ENCODE measurements at regions not wholly inside any gene's neighbourhood (a gene's known extent, or its start where the extent isn't known, plus 50 kb on each side); places are given as distances from the start of the nearest gene placed in this dataset.
"Not testable (repeated sequence)": the region's sequence is repeated elsewhere in the genome, so short reads cannot be mapped to it uniquely, and the experiment has no call there.

DNA sequence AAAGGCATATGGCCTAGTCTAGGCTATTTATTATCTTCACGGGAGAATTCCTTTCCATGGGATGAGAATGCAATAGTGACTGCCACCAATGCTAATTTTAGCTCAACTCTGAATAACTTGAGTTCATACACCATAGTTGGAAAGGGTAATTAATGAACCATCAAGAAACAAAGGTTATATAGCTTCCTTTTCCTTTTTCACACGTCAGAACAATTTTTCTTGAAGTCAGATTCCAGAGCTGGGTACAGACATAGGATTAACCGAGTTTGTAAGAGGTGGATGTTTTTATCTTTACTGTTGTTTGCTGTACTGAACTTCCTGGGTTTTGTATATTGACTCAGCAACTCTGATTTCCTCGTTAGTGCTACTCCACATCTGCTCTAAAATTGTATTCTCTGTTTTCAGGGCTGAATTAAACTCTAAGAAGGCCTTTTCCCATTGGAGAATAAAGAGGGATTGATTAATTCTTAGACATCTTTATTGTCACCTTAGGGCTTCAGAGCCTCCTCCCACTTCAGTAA, 262.0 kb downstream of the NUF2 start:
- no peak for DNase-seq

DNA sequence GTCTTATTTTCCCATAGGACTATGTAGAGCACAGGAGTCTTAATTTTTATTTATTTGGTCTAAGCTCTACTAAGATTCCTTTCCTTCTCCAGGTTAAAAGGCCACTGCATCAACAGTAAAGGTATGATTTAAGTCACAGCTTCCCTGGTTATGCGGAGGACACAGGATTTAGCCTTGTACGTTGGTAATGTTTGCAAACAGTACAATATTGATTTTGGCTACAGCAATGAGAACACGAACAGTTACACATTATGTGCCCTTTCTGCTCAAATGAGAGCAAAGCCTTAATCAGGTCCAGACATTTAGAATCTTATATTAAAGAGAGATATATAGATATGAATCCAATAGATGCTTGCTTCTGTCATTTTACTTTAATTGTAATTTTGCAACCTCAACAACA, 264.0 kb downstream of the NUF2 start:
- no peak for DNase-seq

DNA sequence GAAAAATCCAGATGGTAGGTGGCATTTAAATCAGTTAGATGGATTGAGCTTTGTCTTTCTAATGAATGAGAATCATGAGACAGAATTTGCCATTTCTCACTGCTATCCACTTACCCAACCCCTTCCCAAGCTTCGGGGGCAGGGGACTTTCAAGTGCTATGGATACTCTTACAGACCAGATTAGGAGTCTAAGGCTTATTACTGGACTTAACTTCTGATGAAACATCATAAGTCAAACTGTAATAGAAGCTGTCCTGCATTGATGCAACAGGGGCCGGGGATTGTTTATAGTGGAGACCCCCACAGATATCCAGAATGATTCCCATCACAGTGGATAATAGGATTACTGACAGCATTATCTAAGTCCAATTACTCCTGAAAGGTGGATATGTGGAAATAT, 267.0 kb downstream of the NUF2 start:
- no peak for DNase-seq

DNA sequence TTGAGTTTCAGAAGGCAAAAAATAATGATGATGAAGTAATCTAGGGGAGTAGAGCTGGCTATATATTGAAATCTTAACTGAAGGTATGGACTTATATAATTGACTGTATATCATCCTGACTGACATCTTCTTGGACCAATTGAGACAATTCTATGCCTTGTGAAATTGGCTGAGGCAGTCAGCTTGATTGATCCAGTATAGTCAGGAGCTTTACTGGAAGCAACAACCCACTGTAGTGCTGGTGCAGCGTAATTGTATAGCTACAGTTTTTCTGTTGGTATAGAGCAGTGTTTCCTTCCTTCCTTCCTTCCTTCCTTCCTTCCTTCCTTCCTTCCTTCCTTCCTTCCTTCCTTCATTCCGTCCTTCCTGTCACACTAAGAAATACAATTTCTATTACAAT, 268.0 kb downstream of the NUF2 start:
- DNase-seq, result no peak

DNA sequence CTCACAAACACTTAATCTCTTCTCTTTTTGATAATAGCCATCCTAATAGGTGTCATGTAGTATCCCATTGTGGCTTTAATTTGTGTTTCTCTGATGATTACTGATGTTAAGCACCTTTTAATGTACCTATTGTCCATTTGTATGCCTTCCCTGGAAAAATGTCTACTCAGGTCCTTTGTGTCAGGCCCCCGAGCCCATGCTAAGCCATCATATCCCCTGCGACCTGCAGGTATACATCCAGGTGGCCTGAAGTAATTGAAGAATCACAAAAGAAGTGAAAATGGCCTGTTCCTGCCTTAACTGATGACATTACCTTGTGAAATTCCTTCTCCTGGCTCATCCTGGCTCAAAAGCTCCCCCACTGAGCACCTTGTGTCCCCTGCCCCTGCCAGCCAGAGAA, 269.4 kb downstream of the NUF2 start:
- not testable (repeated sequence) for DNase-seq

DNA sequence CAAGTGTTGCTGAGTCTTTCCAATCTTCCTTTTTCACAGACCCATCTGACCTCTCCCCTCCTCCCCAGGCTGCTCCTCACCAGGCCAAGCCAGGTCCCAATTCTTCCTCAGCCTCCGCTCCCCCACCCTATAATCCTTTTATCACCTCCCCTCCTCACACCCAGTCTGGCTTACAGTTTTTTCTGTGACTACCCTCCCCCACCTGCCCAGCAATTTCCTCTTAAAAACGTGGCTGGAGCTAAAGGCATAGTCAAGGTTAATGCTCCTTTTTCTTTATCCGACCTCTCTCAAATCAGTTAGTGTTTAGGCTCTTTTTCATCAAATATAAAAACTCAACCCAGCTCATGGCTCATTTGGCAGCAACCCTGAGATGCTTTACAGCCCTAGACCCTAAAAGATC, 270.9 kb downstream of the NUF2 start:
- not testable (repeated sequence) for DNase-seq

DNA sequence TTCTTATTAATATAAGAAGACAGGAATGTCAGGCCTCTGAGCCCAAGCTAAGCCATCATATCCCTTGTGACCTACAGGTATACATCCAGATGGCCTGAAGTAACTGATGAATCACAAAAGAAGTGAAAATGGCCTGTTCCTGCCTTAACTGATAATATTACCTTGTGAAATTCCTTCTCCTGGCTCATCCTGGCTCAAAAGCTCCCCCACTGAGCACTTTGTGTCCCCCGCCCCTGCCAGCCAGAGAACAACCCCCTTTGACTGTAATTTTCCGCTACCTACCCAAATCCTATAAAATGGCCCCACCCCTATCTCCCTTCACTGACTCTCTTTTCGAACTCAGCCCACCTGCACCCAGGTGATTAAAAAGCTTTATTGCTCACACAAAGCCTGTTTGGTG, 274.4 kb downstream of the NUF2 start:
- DNase-seq, result not testable (repeated sequence)

DNA sequence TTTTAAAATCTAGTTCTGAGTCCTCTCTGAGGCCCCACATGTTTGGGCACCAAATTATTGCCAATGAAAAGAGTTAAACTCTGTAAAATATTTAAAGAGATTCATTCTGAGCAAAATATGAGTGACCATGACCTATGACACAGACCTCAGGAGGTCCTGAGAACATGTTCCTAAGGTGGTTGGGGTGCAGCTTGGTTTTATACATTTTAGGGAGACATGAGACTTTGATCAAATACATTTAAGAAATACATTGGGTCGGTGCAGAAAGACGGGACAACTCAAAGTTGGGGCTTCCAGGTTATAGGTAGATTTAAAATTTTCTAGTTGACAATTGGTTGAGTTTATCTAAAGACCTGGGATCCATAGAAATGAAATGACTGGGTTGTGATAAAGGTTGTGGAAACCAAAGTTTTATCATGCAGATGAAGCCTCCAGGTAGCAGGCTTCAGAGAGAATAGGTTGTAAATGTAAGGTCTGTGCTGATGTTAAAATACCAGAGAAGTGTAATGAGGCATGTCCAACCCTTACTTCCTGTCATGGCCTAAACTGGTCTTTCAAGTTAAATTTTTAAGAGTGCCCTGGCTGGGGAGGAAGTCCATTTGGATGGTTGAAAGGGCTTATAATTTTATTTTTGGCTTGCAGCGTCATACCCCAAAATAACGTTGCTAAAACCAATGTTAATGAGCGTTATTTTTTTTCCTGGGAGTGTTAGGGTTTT, 274.9 kb downstream of the NUF2 start:
- DNase-seq, result no peak

DNA sequence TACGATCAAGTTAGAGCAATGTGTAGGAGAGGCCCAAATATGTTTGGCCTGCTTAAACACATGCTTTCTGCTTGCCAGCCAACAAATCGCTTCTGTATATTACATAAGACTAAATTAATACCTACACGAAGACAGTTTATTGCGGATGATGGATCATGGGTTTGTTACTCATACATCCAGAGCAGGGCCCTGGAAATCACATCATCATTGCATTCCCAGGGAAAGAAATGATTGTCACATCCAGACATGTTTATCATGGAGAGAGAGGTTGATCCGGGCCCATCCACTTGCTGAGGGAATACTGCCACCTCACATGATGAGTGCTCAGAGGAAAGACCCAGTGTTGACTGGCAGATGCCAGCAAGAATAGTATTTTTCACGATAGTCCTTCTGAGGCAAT, 282.6 kb downstream of the NUF2 start:
- DNase-seq, result no peak

DNA sequence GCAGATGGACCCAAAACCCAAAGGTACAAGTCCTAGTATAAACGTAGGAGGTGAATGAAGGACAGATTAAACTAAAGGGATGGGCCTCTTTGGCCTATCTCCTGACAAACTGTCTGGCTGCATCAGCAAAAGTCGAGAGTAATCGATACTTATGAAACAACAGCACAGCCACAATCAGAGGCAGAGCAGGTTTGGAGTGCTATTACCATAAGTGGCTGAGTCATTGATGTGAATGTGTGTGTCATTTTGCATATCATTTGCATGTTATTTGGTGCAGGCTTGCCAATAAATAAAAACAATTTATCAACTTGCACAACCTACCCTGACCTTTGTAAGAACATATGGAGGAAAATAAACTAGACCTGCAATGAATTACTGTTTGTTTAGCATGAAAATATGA, 283.1 kb downstream of the NUF2 start:
- DNase-seq, result no peak

DNA sequence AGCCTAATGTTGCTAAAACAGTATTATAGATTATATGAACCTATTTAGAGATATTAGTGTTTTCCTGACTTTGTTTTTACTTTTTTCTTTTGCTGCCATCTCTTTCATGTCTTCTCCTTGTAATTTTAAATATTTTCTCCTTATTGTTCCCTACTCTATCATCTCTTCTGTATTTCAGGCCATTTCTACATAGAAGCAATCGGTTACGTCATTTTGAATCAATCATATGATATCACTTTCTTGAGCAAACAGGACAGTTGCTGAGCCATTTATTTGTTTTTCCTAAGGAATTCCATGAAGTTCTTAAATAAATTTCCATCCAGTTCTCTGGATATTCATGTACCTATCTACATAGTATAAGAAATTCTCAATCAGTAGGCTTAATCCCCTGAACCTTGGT, 287.2 kb downstream of the NUF2 start:
- no peak for DNase-seq

DNA sequence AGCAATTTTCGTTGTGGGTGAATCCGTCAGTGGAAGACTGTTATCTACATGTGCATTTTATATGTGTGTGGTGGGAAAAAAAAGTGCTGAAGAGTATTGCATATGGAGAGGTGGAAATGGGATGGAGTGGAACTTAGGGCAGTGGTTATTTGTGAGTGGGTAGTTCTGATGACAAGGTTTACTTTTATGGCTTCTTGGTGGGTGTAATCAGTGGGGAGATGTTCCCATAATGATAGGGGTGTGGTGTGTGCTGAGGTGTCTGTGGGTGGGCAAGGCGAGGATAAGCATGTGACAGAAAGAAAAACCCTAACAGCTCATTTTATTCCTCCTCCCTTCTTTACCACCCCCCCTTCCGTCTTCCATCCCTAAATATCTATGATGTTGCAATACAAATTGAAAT, 288.1 kb downstream of the NUF2 start:
- no peak for DNase-seq

DNA sequence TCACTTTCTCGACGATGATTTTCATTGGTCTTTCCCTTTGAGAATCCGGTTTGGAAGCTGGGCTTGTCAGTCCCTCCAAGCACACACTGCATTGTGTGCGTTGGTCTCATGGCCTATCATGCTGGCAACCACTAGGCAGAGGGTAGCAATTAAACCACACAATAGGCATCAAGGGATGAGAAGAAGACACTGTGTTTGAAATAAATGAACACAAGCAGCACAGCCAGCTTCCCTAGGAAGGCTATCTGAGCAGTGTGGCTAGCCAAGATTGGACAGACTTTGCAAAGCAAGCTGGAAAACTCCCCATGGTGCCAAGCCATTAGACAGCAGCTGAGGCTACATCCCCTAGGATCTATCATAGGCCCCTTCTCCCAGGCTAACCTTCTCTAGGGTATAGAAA, 288.7 kb downstream of the NUF2 start:
- no peak for DNase-seq

DNA sequence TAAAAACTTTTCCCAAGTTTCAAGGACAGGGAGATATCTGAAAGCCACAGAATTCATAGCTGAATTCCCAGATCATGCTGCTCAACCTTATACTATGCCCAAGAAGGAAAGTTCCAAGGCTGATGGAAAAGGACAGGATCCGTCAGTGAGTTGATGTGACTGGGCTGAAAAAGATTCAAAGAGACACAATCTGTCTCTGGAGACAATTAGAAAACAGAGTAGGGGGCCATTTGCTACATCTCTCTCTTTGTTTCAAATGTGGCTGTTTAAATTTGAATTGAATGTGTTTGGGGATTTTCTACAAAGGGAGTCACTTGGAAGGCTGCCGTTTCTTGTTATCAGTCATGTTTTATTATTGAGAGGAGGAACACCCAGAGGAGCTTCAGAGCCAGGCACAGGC, 292.6 kb downstream of the NUF2 start:
- DNase-seq, result no peak

DNA sequence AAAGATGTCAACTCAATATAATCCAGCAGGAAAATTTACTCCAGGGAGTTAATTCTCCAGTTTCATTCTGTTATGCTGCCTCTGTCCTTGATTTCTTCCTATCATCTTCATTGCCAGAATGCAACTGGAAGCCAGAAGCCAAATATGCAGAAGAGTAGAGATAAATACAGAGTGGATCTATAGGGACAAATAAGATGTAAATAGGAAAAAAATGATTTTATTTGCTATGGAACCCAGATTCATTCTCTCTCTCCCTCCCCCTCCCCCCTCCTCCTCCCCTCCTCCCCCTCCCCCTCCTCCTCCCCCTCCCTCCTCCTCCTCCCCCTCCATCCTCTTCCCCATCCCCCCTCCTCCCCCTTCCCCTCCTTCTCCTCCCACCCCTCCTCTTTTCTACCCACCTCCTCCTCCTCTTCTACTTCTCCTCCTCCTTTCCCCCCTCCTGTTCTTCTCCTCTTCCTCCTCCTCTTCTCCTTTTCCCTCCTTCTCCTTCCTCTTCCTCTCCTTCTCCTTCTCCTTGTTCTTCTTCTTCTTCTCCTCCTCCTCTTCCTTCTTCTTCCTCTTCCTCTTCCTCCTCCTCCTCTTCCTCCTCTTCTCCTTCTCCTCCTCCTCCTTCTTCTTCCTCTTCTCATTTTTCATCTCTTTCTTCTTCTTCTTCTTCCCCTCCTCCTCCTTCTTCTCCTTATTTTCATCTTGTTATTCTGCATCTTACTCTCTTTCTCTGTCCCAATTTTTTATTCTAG, 306.4 kb downstream of the NUF2 start:
- DNase-seq, result no peak

DNA sequence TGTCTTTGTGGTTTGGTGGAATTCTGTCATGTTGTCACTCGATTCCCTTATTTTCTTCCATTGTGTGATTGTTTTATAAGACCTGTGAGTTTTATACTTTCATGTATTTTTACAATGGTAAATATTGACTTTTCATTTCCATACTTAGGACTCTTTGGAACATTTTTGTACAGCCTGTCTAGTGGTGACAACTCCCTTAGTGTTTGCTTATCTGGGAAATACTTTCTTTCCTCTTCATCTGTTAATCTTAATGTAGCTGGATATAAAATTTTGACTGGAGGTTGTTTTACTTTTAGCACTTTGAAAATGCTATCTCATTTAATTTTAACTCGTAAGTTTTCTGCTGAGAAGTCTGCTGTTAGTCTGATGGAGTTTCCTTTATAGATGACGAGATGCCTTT, 310.5 kb downstream of the NUF2 start:
- no peak for DNase-seq

DNA sequence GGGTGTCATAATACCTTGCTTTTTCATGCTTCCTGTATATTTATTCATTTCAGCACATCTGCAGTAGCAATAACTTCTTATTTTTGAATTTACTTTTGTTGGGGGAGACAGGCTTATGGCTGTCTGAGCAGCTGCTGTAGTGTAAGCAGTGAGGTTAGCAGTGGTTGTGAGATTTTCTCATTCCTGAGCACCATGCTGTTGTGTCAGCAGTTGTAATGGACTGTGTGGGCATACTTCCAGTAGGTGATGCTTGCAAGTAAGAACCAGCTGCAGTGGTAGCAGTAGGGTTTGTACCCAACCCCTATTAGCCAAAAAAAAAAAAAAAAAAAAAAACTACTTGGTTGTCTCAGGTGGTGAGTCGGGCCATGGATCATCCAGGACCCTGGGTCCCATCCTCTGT, 311.6 kb downstream of the NUF2 start:
- no peak for DNase-seq

DNA sequence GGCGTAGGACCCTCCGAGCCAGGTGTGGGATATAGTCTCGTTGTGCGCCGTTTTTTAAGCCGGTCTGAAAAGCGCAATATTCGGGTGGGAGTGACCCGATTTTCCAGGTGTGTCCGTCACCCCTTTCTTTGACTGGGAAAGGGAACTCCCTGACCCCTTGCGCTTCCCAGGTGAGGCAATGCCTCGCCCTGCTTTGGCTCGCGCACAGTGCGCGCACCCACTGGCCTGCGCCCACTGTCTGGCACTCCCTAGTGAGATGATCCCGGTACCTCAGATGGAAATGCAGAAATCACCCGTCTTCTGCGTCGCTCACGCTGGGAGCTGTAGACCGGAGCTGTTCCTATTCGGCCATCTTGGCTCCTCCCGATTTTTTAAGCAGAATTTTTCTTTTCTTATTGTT, 323.9 kb downstream of the NUF2 start:
- not testable (repeated sequence) for DNase-seq

DNA sequence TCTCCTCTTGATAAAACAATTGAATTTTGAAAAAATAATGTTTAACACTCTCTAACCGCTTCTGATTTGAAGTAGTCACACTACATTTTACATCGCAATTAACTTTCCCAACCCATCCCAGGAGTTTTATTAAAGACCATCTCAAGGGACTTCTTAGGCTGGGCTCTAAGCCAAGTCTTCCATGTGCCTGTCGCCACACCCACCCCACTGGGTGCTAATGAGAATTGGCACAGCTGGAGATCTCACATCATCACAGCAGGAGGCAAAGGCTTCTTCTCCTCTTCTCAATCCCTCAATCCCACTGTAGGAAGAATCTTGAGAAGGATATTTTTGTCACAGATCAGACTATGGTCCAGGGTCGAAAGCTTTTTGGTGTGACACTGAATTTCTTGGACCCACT, 328.9 kb downstream of the NUF2 start:
- DNase-seq, result no peak

DNA sequence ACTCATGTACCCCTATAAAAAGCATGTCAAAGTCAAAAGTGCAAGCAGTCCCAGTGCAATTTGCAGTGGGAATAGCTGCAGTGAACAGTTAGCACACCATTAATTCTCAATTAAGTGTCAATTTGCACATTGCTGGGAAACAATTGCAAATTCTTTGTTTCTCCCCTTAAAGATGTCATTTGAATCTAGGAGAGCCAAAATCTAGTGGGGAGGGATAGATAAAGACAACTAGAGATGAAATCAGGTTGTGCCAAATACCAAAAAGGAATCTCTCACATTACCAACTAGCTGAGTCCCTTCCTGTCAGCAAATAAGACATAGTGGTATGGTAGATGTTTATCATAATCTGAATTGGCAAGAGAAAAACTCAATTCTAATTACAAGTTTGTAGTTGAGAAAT, 330.7 kb downstream of the NUF2 start:
- no peak for DNase-seq

DNA sequence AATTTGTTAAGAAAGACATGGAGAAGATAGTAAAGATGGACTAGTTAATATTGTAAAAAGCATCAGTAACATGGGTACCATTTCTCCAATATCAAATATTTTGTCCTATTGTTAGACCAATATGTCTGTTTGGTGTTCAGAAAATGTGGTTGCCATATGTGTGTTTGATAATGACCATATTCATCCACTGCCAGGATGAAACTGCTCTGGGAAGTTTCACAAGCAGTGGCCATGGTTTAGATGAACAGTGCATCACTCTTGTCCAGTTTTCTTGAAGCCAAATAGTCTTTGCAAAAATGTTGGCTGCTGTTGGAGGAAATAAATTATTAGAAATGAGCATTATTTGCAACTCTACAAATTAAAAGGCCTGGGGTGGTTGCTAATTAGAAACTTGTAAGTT, 333.8 kb downstream of the NUF2 start:
- DNase-seq, result no peak

DNA sequence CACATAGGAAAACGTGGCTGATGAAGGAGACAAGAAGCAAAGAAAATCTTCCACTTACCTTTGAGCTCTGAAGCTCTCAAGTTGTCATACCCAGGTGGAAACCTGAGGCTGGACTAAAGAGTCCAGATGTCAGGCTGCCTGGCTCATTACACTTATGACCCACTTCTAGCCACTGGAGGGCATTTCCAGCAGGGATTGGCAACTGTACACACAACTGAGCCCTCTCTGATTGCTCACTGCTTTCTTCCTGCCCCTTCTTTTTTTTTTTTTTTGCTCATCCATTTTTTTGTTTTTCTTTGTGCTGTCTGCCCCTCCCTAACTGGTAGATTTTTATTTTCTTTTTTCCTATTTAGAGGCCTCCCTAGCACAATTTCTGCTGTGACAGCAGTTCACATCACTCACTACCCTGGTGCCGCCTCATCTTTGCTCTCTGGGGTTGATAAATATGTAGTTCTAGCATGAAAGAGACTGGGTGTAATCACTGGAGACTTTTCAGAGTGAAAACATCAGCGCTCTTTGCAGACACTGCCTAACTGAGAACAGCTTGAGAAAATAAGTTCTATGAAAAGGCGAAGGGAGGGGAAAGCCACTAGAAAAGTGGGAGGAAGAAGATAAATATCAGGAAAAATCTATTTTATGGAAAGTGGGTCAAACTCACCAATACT, 334.5 kb downstream of the NUF2 start:
- no peak for DNase-seq

DNA sequence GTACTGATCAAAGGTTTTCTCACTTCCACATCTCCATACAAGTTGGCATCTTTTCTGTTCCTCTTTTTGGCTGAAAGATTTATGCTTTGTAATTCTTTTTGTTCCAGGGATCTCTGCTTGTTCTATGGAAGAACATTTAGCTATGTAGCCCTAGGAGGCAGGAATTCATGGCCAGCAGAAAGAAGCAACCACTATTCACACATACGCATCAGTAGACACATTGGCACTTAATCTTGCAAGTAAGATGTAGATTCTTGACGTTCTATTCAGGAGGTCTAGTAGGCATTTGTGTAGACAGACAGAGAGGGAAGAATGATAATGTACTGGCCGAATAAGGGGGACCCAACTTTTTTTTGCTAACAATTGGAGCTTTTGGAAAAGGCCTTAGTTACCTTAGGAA, 336.0 kb downstream of the NUF2 start:
- no peak for DNase-seq

DNA sequence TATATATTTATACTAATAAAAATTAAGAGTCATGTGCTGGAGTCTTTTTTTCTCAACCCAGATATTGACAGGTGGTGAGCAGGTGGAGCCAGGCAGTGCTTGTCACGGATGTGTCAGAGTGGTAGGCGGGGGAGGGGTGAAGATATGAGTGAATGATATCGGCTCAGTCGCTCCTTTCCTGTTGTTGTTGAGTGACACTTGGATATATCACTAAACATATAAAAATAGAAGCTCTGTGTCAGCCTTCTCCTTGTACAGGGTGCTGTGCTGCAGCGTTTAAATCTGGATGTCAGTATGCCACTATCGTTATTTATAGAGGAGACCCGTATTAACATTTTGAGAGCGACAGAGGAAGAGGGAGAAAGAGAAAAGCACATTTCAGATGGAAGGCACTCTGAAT, 339.6 kb downstream of the NUF2 start:
- DNase-seq, result no peak
